GM19099 (cell line): ENCODE measurements at regions not wholly inside any gene's neighbourhood (a gene's known extent, or its start where the extent isn't known, plus 50 kb on each side); places are given as distances from the start of the nearest gene placed in this dataset.

Experiments
- POLR2A ChIP-seq: IDR thresholded peaks from 3 replicates; pipeline ENCODE4 v1.6.1; 2011; ENCODE audit warnings: low read depth; ENCODE audit not compliant: insufficient read length; ENCODE audit errors: extremely low read depth

DNA sequence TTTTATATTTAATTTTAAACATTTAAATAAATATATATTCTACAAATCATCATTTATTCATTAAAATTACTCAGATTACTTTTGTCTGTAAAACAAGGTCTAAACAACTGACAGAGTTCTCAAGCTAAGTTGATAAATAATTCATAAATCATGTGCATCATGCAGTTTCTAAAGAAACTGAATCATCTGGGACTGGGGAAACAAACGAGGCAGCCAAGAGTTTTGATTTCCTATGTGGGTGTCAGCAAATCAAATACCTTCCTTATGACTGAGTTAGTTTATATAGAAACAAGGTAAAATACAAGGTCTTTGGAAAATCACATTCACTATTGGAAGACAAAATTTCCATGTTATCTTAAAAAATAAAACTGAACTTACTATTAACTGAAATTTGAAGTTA lies 149.9 kb upstream of the BEND6 start:
- TF ChIP-seq POLR2A: no peak

DNA sequence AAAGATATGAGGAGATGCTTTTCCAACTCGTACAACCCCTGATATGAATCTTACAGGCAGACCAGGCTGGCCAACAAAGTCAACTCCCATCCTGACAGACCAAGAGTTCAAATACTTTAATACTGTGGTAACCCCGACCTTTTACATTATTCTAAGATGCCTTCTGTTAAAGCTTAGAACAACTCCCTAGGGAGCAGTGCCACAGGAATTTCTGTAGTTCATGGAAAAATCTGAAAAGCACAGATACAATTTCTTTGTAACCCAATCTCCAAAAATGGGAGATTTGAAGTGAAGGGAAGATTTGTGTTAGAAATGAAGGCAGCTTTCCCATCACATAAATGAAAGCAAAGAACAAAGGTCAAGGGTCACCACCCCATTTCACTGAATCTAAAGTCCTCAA lies 151.3 kb upstream of the BEND6 start:
- TF ChIP-seq POLR2A: no peak

DNA sequence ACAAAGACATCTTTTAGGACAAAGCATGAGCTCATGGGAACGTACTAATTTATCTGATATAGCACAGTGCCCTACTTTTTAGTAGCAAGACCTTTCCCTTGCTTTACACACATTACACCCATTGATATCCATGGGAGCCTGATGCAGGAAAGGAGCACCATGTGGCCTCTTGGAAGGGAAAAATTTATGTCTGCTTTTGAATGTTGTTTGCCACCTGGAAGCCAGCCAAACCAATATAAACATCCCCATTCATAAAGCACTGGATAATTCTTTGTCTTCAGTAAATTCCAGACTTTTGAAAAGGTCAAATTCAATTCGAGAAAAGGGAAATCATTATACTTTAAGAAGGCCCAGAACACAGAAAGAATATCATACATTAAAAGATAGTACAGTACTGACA lies 152.3 kb upstream of the BEND6 start:
- no peak for TF ChIP-seq POLR2A

DNA sequence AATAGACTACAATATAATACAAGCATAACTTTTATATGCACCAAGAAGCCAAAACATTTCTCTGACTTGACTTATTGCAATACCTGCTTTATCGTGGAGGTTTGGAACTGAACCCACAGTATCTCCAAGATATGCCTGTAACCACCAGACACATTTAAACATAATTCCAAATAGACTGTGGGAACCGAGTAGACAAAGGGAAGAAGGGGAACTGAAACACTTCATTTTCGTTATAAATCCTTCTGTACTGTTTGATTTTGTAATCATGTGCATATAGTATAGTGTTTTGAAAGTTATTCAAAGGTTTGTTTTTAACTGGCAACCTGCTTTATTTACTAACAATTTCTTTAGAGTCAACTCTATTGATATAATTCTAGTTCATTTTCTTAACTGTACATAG lies 154.9 kb upstream of the BEND6 start:
- no peak for TF ChIP-seq POLR2A

DNA sequence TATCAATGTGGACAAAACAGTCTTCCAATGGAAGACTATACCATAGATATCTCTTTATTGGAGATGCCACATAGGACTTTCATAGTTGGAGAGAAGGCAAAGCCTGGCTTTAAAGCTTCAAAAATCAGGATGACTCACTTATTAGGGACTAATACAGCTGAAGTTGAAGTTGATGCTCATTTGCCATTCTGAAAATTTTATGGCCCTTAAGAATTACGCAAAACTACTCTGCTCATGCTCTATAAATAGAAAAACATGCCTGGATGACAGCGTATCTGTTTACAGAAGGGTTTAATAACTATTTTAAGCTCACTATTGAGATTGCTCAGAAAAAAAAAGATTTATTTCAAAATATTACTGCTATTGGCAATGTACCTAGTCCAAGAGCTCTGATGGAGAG lies 155.5 kb upstream of the DST start:
- TF ChIP-seq POLR2A: no peak

DNA sequence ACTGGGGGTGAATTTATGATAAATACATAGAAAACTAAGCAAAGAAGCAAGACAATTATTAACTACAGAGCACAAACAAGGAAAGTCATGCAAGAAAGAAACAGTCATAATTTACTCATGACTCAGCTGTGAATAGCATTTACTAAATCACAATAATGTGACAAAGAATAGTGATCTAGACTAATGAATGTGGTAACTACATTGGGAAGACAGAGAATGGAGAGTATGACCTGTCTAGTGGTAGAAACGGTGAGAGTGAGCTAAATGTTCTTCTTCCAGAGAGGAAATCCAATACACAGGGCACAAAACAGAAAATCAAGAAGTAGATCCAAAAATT lies 153.5 kb upstream of the DST start:
- no peak for TF ChIP-seq POLR2A

DNA sequence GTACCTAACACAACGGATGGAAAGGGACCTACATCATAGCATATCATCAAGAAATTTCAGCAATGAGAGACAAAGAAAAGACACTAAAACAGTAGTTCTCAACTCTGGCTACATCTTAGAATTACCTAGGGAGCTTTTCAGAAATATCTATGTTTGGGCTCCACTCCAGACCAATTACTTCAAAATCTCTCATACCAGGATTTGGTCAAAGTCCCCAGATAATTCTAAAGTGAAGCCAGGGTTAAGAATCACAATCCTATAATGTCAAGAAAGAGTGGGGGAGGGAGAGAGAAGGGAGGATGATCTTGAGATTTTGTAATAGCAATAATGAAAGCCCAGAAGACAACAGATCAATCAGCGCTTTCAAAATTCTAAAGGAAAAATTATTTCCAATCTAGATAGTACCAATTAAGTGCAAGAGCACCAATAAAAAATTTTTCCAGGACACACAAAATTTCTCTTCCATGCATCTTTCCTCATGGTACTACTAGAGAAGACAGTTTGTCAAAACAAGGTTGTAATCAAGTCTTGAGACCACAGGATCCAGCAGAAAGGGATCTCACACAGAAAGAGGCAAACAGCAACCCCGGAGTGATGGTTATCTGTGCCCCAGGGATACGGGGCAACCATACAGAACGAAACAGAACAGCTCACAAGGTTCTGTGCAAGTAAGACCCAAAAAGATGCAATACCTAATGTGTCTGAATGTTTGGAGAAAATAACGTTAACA lies 152.9 kb upstream of the DST start:
- no peak for TF ChIP-seq POLR2A

DNA sequence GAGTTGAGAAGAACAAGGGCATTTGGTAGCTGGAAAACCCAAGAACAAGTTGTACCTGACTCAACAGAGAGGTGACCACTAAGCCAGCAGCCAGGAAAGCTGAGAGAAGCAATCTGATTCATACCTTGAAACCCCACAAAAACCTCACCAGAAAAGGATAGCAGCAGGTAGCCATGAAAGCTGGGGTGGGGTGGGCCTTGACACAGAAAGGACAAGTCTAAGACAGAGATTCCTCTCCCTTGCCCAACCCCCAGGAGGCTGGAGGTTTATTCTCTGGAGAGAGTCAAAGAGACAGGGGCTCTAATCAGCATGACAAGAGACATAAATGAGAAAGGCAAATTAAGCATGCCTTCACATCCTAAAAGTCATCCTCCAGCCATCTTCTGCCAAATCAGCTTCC lies 151.7 kb upstream of the DST start:
- no peak for TF ChIP-seq POLR2A

DNA sequence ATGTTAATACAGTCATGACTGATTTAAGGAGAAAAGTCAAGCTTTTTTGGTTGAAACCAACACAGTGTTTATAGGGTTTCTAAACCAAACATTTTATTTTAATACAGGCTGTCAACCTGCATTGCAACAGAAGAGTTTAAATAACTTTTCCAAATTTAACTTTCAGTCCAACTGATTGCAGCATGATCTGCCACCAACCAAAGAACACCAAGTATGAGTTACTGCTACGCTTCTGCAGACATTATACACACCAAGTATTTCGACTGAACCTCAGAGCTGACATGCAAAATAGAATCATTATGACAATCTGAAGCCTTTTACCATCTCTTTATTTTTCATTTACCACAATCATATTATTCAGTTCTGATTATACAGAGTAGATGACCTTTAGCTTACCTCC lies 151.2 kb upstream of the DST start:
- no peak for TF ChIP-seq POLR2A

DNA sequence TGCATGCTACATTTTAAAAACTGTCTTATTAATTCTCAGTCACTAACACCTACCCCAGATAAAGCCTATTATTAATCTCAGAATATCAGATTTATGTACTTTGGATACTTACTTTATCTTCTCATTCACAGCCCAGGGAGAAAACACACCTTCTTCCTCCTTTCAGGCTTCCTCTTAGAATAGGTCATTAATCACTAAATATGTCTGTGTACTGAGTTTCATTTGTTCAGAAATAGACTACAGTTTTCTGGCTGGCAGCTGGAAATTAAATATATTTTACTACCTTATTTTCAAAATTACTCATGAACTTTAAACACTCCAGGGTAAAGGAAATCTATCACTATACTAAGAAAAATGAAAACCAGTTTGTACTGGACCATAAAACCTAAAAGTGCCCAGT lies 147.7 kb upstream of the DST start:
- no peak for TF ChIP-seq POLR2A

DNA sequence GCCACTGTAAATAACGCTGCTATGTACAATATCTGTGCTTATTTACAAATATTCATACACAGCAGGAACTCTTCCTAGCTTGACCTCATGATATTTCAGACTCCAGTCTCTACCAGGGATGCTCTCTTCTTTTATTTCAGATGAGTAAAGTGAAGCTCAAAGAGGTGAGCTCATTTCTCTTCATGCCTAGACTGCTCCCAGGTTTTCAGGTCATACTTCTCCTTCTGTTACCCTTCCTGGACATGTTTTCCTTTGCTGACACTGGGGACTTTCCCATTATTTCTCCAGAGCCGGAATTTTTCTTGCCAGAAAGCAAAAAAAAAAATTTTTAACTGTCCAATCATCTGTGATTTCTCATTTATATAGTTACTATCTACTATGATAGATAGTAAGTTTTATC lies 147.2 kb upstream of the DST start:
- TF ChIP-seq POLR2A: no peak

DNA sequence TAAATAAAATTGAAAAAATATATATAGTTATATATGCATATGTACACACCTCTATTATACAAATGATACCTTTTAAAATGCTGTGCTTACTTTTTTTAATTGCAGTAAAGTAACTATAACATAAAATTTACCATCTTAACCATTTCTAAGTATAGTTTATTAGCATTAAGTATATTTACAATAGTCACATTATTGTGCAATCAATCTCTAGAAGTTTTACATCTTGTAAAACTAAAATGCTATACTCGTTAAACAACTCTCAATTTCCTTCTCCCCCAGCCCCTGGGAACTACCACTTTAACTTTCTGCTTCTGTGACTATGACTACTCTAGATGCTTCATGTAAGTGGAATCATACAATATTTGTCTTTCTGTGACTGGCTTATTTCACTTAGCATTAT lies 146.7 kb upstream of the DST start:
- no peak for TF ChIP-seq POLR2A

DNA sequence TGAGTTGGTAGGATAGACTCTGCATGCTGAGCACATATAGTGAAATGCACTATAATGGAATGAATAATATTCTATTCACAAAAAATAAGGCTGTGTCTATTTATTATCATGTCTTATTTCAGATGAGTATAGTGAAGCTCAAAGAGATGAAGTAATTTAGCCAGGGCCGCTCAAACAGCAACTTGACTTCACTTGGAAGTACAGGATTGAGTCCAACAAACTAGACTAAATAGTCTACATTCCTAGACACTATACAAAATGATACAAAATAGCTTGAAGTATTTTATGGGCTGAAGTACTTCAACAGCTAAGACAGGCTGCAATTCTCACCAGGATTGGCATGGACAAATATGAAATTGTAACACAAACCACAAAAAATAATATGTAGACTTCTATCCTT lies 144.5 kb upstream of the DST start:
- no peak for TF ChIP-seq POLR2A

DNA sequence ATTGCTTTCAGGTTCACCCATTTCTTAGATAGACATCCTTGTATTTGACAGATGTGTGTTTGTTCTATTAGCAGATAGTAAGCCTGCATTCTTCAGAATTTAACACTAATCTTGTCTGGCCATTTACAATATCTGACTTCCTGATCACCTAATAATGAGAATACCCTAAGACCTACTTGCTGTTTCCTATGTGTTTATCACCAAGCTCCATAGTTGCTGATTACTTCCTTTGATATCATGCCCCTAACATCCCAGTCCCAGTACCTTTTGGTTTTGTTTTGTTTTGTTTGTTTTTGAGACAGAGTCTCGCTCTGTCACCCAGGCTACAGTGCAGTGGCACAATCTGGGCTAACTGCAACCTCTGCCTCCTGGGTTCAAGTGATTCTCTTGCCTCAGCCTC lies 143.6 kb upstream of the DST start:
- TF ChIP-seq POLR2A: no peak

DNA sequence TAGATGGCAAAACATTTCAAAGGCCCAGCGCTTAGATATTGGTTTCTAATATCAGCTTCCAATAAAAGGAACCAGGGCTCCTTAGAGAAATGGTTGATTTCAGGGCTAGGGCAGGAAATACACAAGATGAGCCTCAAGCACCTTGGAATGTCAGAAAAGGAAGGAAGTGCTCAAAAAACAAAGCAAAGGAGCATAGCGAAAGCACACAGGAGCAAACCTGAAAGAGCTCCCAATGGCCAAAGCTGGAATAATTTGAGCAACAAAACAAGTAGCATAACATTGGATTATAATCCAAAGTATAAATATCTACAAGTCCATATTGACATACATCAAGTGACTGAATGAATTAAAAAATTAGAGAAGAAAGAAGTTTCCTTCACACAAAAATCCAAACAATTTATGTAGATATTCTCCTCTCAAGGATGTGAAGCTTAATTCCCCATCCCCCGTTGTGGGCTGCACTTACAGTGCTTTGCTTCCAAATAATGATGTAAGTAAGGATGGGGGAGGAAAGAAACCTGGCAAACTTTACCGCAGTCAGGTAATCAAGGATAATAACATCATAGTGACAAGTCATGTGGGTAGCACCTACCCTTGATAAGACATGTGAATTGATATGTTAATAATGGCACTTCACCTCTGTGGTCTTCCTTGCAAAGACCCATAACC lies 132.9 kb upstream of the DST start:
- no peak for TF ChIP-seq POLR2A

DNA sequence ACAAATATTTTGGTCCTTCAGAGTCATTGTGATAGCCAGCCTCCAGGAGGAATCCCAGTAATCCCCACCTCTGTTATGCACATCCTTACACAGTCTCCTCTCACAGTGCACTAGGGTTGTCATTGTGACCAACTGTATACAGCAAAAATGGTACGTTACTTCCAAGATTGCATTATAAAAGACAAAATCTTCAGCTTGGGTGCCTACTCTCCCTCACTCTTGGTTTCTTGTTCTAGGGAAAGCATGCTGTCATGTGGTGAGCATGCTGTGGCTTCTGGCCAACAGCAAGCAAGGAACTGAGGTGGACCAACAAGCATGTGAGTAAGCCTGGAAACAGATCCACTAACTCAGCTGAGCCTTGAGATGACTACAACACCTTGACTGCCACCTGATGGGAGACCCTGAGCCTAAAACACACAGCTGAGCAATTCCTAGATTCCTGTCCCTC lies 130.1 kb upstream of the DST start:
- no peak for TF ChIP-seq POLR2A
